ENCODE measurements at regions not wholly inside any gene's neighbourhood (a gene's known extent, or its start where the extent isn't known, plus 50 kb on each side); places are given as distances from the start of the nearest gene placed in this dataset.

DNA sequence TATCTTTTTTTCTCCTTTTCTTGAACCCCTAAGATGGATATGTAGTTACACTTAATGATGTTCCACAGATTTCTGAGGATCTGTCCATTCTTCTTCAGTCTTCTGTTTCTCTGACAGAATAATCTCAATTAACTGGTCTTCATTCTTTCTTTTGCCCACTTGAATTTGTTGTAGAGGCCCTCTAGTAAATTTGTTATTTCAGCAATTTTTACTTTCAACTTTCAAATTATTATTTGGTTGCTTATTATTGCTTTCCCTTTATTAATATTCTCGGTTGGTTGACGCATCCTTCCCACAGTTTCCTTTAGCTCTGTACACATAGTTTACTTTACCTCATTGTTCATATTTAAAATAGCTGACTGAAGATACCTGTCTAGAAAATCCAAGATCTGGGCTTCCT lies 1013.7 kb upstream of the CNTN5 start:
- TF ChIP-seq, protein P1, sequence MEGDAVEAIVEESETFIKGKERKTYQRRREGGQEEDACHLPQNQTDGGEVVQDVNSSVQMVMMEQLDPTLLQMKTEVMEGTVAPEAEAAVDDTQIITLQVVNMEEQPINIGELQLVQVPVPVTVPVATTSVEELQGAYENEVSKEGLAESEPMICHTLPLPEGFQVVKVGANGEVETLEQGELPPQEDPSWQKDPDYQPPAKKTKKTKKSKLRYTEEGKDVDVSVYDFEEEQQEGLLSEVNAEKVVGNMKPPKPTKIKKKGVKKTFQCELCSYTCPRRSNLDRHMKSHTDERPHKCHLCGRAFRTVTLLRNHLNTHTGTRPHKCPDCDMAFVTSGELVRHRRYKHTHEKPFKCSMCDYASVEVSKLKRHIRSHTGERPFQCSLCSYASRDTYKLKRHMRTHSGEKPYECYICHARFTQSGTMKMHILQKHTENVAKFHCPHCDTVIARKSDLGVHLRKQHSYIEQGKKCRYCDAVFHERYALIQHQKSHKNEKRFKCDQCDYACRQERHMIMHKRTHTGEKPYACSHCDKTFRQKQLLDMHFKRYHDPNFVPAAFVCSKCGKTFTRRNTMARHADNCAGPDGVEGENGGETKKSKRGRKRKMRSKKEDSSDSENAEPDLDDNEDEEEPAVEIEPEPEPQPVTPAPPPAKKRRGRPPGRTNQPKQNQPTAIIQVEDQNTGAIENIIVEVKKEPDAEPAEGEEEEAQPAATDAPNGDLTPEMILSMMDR (IDR thresholded peaks at IDR 0.05; ENCODE audit: insufficient read depth, low read length): no peak
- no peak for DNase-seq (ENCODE audit: low read depth)
- no peak overlapping the region for H3K4me3 ChIP-seq (ENCODE audit: low read depth, low read length)

GRCh38 chr11:98027652-98028051 lies 993.1 kb upstream of the CNTN5 start:
- no peak for DNase-seq (ENCODE audit: low read depth)
- TF ChIP-seq, protein P1 (IDR thresholded peaks at IDR 0.05; ENCODE audit: insufficient read depth, low read length): no peak
- no peak overlapping the region for H3K4me3 ChIP-seq (ENCODE audit: low read depth, low read length)

DNA sequence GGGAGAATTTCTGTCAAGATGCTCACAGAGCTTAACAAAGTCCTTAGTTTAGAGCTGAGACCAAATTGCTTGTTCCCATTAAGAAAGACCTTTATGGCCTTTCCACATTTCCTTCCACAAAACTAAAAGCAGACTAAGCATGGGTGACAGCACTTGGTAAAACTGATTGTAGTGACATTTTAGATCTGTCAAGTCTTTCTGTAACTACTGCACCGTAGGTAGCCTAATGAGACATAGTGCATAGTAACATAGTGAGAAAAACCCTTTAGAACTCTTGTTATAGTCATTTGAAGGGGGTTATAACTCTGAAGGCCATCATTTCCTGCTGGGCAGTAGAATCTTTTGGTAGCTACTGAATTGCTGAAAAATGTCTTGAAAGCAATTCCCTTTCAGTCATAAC lies 990.9 kb upstream of the CNTN5 start:
- H3K4me3 ChIP-seq (ENCODE audit: low read depth, low read length): no peak overlapping the region
- no peak for DNase-seq (ENCODE audit: low read depth)
- TF ChIP-seq, protein P1 (IDR thresholded peaks at IDR 0.05; ENCODE audit: insufficient read depth, low read length): no peak

GRCh38 chr11:98036810-98037209 lies 983.9 kb upstream of the CNTN5 start:
- H3K4me3 ChIP-seq (ENCODE audit: low read depth, low read length): no peak overlapping the region
- peak; percentile 59 for DNase-seq (ENCODE audit: low read depth)
- TF ChIP-seq, protein P1 (IDR thresholded peaks at IDR 0.05; ENCODE audit: insufficient read depth, low read length): no peak

GRCh38 chr11:98040061-98040808 lies 980.5 kb upstream of the CNTN5 start:
- TF ChIP-seq, protein P1 (IDR thresholded peaks at IDR 0.05; ENCODE audit: insufficient read depth, low read length): no peak
- H3K4me3 ChIP-seq (ENCODE audit: low read depth, low read length): no peak overlapping the region
- DNase-seq (ENCODE audit: low read depth): no peak

GRCh38 chr11:98047647-98048046 lies 973.1 kb upstream of the CNTN5 start:
- TF ChIP-seq, protein P1 (IDR thresholded peaks at IDR 0.05; ENCODE audit: insufficient read depth, low read length): no peak
- DNase-seq (ENCODE audit: low read depth): no peak
- H3K4me3 ChIP-seq (ENCODE audit: low read depth, low read length): no peak overlapping the region

- DNase-seq (ENCODE audit: low read depth): no peak
- TF ChIP-seq, protein P1 (IDR thresholded peaks at IDR 0.05; ENCODE audit: insufficient read depth, low read length): no peak
- no peak overlapping the region for H3K4me3 ChIP-seq (ENCODE audit: low read depth, low read length)
Measured at GRCh38 chr11:98053851-98054250, 966.9 kb upstream of the CNTN5 start.

Data from fibroblast of the aortic adventitia (primary cell).